Thyroid gland (tissue), 1 donor: ENCODE measurements at regions not wholly inside any gene's neighbourhood (a gene's known extent, or its start where the extent isn't known, plus 50 kb on each side); places are given as distances from the start of the nearest gene placed in this dataset. TPM values are rescaled to one million over a fixed set of nuclear protein-coding genes. Genes with fewer than 3 reads are reported as not detected.

Experiments used
- small RNA-seq: library from RNA; depleted of rRNA; stranded (forward); fragments of <200 nt; gene quantifications from one replicate; pipeline ENCODE3, GENCODE V24; 2016

Small RNAs in the stretch of these regions (small RNA-seq; reads per million reads assigned to genes)
- not detected for gene RN7SKP168
